ENCODE measurements at regions not wholly inside any gene's neighbourhood (a gene's known extent, or its start where the extent isn't known, plus 50 kb on each side); places are given as distances from the start of the nearest gene placed in this dataset.
A peak's percentile ranks its signal among the peaks of the same experiment; 100 is the strongest.
"Not testable (repeated sequence)": the region's sequence is repeated elsewhere in the genome, so short reads cannot be mapped to it uniquely, and the experiment has no call there.

- H3K27me3 ChIP-seq; H3K9me3 ChIP-seq; DNase-seq; H3K36me3 ChIP-seq; H3K4me1 ChIP-seq; H3K4me3 ChIP-seq (ENCODE audit: low read depth, low read length): not testable (repeated sequence)
Measured at GRCh38 chr15:84094720-84095119, 140.9 kb upstream of the GOLGA6L4 start.

GRCh38 chr15:84097053-84097452, 138.5 kb upstream of the GOLGA6L4 start:
- not testable (repeated sequence) for H3K9me3 ChIP-seq; H3K4me1 ChIP-seq; H3K27me3 ChIP-seq; DNase-seq; H3K36me3 ChIP-seq; H3K4me3 ChIP-seq (ENCODE audit: low read depth, low read length)

- Histone ChIP-seq H3K27me3 (no peaks in the 10 kb centered on the region), H3K36me3 (no peaks in the 10 kb centered on the region), H3K4me1 (no peaks in the 10 kb centered on the region), H3K9me3 (no peaks in the 10 kb centered on the region), H3K4me3 (ENCODE audit: low read depth, low read length) (no peak overlapping the region)
- no peak for DNase-seq
- TF ChIP-seq CTCF (IDR thresholded peaks at IDR 0.05; ENCODE audit: low read depth, low read length): no peak
Measured at GRCh38 chr15:84098604-84099003, 137.0 kb upstream of the GOLGA6L4 start.

- Histone ChIP-seq H3K27me3 (no peaks in the 10 kb centered on the region), H3K4me1 (no peaks in the 10 kb centered on the region), H3K4me3 (ENCODE audit: low read depth, low read length) (no peak overlapping the region), H3K36me3 (no peaks in the 10 kb centered on the region), H3K9me3 (no peaks in the 10 kb centered on the region)
- no peak for DNase-seq
- no peak for TF ChIP-seq CTCF (IDR thresholded peaks at IDR 0.05; ENCODE audit: low read depth, low read length)
Measured at GRCh38 chr15:84099181-84099580, 136.4 kb upstream of the GOLGA6L4 start.

GRCh38 chr15:84103345-84103744, 132.2 kb upstream of the GOLGA6L4 start:
- no peak for TF ChIP-seq CTCF (IDR thresholded peaks at IDR 0.05; ENCODE audit: low read depth, low read length)
- Histone ChIP-seq H3K36me3 (no peaks in the 10 kb centered on the region), H3K9me3 (no peaks in the 10 kb centered on the region; the same call in 1 of the 2 replicates), H3K27me3 (no peaks in the 10 kb centered on the region), H3K4me3 (ENCODE audit: low read depth, low read length) (no peak overlapping the region), H3K4me1 (no peaks in the 10 kb centered on the region)
- DNase-seq: no peak

- Histone ChIP-seq H3K4me3 (ENCODE audit: low read depth, low read length) (no peak overlapping the region), H3K27me3 (no peaks in the 10 kb centered on the region), H3K36me3 (no peaks in the 10 kb centered on the region), H3K9me3 (no peaks in the 10 kb centered on the region; the same call in 1 of the 2 replicates), H3K4me1 (no peaks in the 10 kb centered on the region)
- no peak for TF ChIP-seq CTCF (IDR thresholded peaks at IDR 0.05; ENCODE audit: low read depth, low read length)
- DNase-seq: no peak
Measured at GRCh38 chr15:84104853-84105252, 130.7 kb upstream of the GOLGA6L4 start.

GRCh38 chr15:84108728-84109127, 126.8 kb upstream of the GOLGA6L4 start:
- Histone ChIP-seq H3K4me1 (no peaks in the 10 kb centered on the region), H3K36me3 (no peaks in the 10 kb centered on the region), H3K9me3 (no peaks in the 10 kb centered on the region; the same call in 1 of the 2 replicates), H3K27me3 (peaks cover 6% of the 10 kb centered on the region), H3K4me3 (ENCODE audit: low read depth, low read length) (no peak overlapping the region)
- DNase-seq: no peak
- peak; percentile 8; the same call in 1 of the 2 replicates for TF ChIP-seq CTCF (IDR thresholded peaks at IDR 0.05; ENCODE audit: low read depth, low read length)
